ENCODE measurements at regions not wholly inside any gene's neighbourhood (a gene's known extent, or its start where the extent isn't known, plus 50 kb on each side); places are given as distances from the start of the nearest gene placed in this dataset.

GRCh38 chr5:98128271-98128670 is 645.2 kb upstream of the RGMB start:
- Mint-ChIP-seq H3K27me3 (ENCODE audit: unreplicated experiment) (peaks cover 1% of the 10 kb centered on the region), H3K27ac (ENCODE audit: unreplicated experiment) (no peak overlapping the region), H3K4me1 (ENCODE audit: unreplicated experiment) (no peaks in the 10 kb centered on the region), H3K36me3 (ENCODE audit: low read depth, unreplicated experiment) (no peaks in the 10 kb centered on the region), H3K4me3 (ENCODE audit: unreplicated experiment) (no peak overlapping the region), H3K9me3 (ENCODE audit: unreplicated experiment) (no peaks in the 10 kb centered on the region)
- TF ChIP-seq CTCF (IDR thresholded peaks at IDR 0.05; ENCODE audit: unreplicated experiment), result no peak
- no peak for DNase-seq (ENCODE audit: low spot score)

GRCh38 chr5:98128846-98129245 is 644.6 kb upstream of the RGMB start:
- Mint-ChIP-seq H3K4me1 (ENCODE audit: unreplicated experiment) (no peaks in the 10 kb centered on the region), H3K27ac (ENCODE audit: unreplicated experiment) (no peak overlapping the region), H3K27me3 (ENCODE audit: unreplicated experiment) (peaks cover 1% of the 10 kb centered on the region), H3K36me3 (ENCODE audit: low read depth, unreplicated experiment) (no peaks in the 10 kb centered on the region), H3K9me3 (ENCODE audit: unreplicated experiment) (no peaks in the 10 kb centered on the region), H3K4me3 (ENCODE audit: unreplicated experiment) (no peak overlapping the region)
- DNase-seq (ENCODE audit: low spot score), result no peak
- no peak for TF ChIP-seq CTCF (IDR thresholded peaks at IDR 0.05; ENCODE audit: unreplicated experiment)

- H3K4me3 Mint-ChIP-seq (ENCODE audit: unreplicated experiment), result no peak overlapping the region
- no peaks in the 10 kb centered on the region for H3K36me3 Mint-ChIP-seq (ENCODE audit: low read depth, unreplicated experiment)
- no peak overlapping the region for H3K27ac Mint-ChIP-seq (ENCODE audit: unreplicated experiment)
- DNase-seq (ENCODE audit: low spot score), result no peak
- H3K27me3 Mint-ChIP-seq (ENCODE audit: unreplicated experiment), result peaks cover 1% of the 10 kb centered on the region
- H3K4me1 Mint-ChIP-seq (ENCODE audit: unreplicated experiment), result no peaks in the 10 kb centered on the region
- no peak for TF ChIP-seq CTCF (IDR thresholded peaks at IDR 0.05; ENCODE audit: unreplicated experiment)
- H3K9me3 Mint-ChIP-seq (ENCODE audit: unreplicated experiment), result no peaks in the 10 kb centered on the region
Observed at GRCh38 chr5:98130261-98131035, 643.0 kb upstream of the RGMB start.

GRCh38 chr5:98144116-98144515 is 629.3 kb upstream of the RGMB start:
- no peaks in the 10 kb centered on the region for H3K27me3 Mint-ChIP-seq (ENCODE audit: unreplicated experiment)
- no peaks in the 10 kb centered on the region for H3K4me1 Mint-ChIP-seq (ENCODE audit: unreplicated experiment)
- TF ChIP-seq CTCF (IDR thresholded peaks at IDR 0.05; ENCODE audit: unreplicated experiment), result no peak
- H3K9me3 Mint-ChIP-seq (ENCODE audit: unreplicated experiment), result no peaks in the 10 kb centered on the region
- no peak overlapping the region for H3K27ac Mint-ChIP-seq (ENCODE audit: unreplicated experiment)
- DNase-seq (ENCODE audit: low spot score), result no peak
- H3K36me3 Mint-ChIP-seq (ENCODE audit: low read depth, unreplicated experiment), result no peaks in the 10 kb centered on the region
- no peak overlapping the region for H3K4me3 Mint-ChIP-seq (ENCODE audit: unreplicated experiment)

- no peak for TF ChIP-seq CTCF (IDR thresholded peaks at IDR 0.05; ENCODE audit: unreplicated experiment)
- Mint-ChIP-seq H3K4me1 (ENCODE audit: unreplicated experiment) (no peaks in the 10 kb centered on the region), H3K9me3 (ENCODE audit: unreplicated experiment) (no peaks in the 10 kb centered on the region), H3K27me3 (ENCODE audit: unreplicated experiment) (no peaks in the 10 kb centered on the region), H3K36me3 (ENCODE audit: low read depth, unreplicated experiment) (no peaks in the 10 kb centered on the region), H3K4me3 (ENCODE audit: unreplicated experiment) (no peak overlapping the region), H3K27ac (ENCODE audit: unreplicated experiment) (no peak overlapping the region)
- no peak for DNase-seq (ENCODE audit: low spot score)
Observed at GRCh38 chr5:98144710-98145109, 628.8 kb upstream of the RGMB start.

Data from endothelial cell (in vitro differentiated cells).